ENCODE measurements at regions not wholly inside any gene's neighbourhood (a gene's known extent, or its start where the extent isn't known, plus 50 kb on each side); places are given as distances from the start of the nearest gene placed in this dataset.

- Histone ChIP-seq H2BK12ac (ENCODE audit: low read depth, low read length) (no peak overlapping the region), H2AFZ (ENCODE audit: low read length) (no peak overlapping the region), H3K27ac (ENCODE audit: low read depth, low read length) (no peak overlapping the region), H3K18ac (ENCODE audit: extremely low read depth, low read length) (no peak overlapping the region), H4K5ac (ENCODE audit: insufficient read length, low read depth, low read length) (no peak overlapping the region), H2AK5ac (ENCODE audit: low read depth, low read length) (no peak overlapping the region), H2BK20ac (ENCODE audit: low read length) (no peak overlapping the region), H3K27me3 (replicated peaks in 1 of 4; ENCODE audit: control insufficient read depth in 3 of 4, extremely low read depth in 1 of 4, insufficient read depth in 3 of 4, low read length in 3 of 4) (no peaks in the 10 kb centered on the region), H2BK120ac (replicated peaks; ENCODE audit: low read depth, low read length) (no peak overlapping the region), H3K36me3 (ENCODE audit: control insufficient read depth in 2 of 4, insufficient read depth in 4 of 4, low read length in 3 of 4) (no peaks in the 10 kb centered on the region), H3K79me1 (ENCODE audit: low read depth, low read length) (no peaks in the 10 kb centered on the region), H3K4ac (replicated peaks; ENCODE audit: insufficient read length, low read depth, low read length) (no peak overlapping the region), H3K4me1 (replicated peaks in 1 of 4; ENCODE audit: control insufficient read depth in 3 of 4, insufficient read depth in 4 of 4, low read length in 3 of 4) (peaks cover 0 to 9% (median 6%) of the 10 kb centered on the region in 4 experiments; a peak in 4 of 7 replicates), H3K14ac (ENCODE audit: insufficient read length) (no peak overlapping the region), H3K9ac (replicated peaks in 1 of 4; ENCODE audit: extremely low read depth in 1 of 4, low read depth in 3 of 4, low read length in 3 of 4) (no peak overlapping the region), H3K23ac (ENCODE audit: insufficient read length) (no peak overlapping the region), H4K20me1 (replicated peaks in 1 of 2; ENCODE audit: control insufficient read depth in 1 of 2, insufficient read depth in 2 of 2, low read length in 2 of 2) (no peaks in the 10 kb centered on the region), H4K8ac (ENCODE audit: extremely low read depth, insufficient read depth, low read length) (no peak overlapping the region), H2BK5ac (ENCODE audit: low read depth, low read length) (no peak overlapping the region), H4K91ac (replicated peaks; ENCODE audit: insufficient read length, low read length) (no peak overlapping the region), H3K4me3 (ENCODE audit: extremely low read depth in 1 of 4, insufficient read depth in 2 of 4, low read depth in 3 of 4, low read length in 4 of 4) (no peak overlapping the region), H3K4me2 (ENCODE audit: insufficient read depth in 1 of 2, low read depth in 2 of 2, low read length in 2 of 2) (no peak overlapping the region; a peak in 1 of 4 replicates), H3K23me2 (ENCODE audit: low read depth, low read length) (no peaks in the 10 kb centered on the region), H3K79me2 (ENCODE audit: control insufficient read depth in 1 of 2, insufficient read depth in 2 of 2, low read length in 2 of 2) (no peaks in the 10 kb centered on the region), H3K9me3 (ENCODE audit: insufficient read depth in 2 of 2, low read depth in 1 of 2, low read length in 1 of 2) (no peaks in the 10 kb centered on the region), H2BK15ac (ENCODE audit: low read length) (no peak overlapping the region), H3K56ac (replicated peaks; ENCODE audit: insufficient read length, low read depth, low read length) (no peak overlapping the region)
- FAIRE-seq (no peak), DNase-seq (ENCODE audit: low read depth in 1 of 2, low spot score in 2 of 2) (no peak)
- POLR2A ChIA-PET (ENCODE audit: partially characterized antibody), result no interaction called here
- WGBS, 2 experiments (ENCODE audit: extremely low coverage in 1 of 2, insufficient coverage in 1 of 2, insufficient read length in 1 of 2, insufficient replicate concordance in 2 of 2, low coverage in 1 of 2, low lambda C conversion rate in 2 of 2, missing lambda C conversion rate in 1 of 2), result 92% methylated on average over 5 of the region's 5 CpGs; no CpG with 5 or more reads in 1 of the 2 experiments
- CTCF ChIA-PET (ENCODE audit: partially characterized antibody), result no interaction called here
These were observed 1077.9 kb upstream of the C9orf72 start for GRCh38 chr9:28651050-28651722.
